ENCODE measurements at regions not wholly inside any gene's neighbourhood (a gene's known extent, or its start where the extent isn't known, plus 50 kb on each side); places are given as distances from the start of the nearest gene placed in this dataset.

GRCh38 chr14:38524636-38525509 lies 269.0 kb upstream of the CLEC14A start:
- FAIRE-seq (no peak), ATAC-seq (no peak), DNase-seq (ENCODE audit: extremely low read depth in 1 of 4, low spot score in 3 of 4) (no peak)
- H3K9me3 ChIP-seq (replicated peaks; ENCODE audit: control insufficient read depth, insufficient read depth, low read depth, low read length), result no peaks in the 10 kb centered on the region
- H3K4me3 ChIP-seq, result no peak overlapping the region
- no peaks in the 10 kb centered on the region for H4K20me1 ChIP-seq (replicated peaks; ENCODE audit: control insufficient read depth, insufficient read depth, low read length)
- H2AFZ ChIP-seq (ENCODE audit: low read depth, low read length), result no peak overlapping the region
- intact Hi-C loops (cut with micrococcal nuclease) (no loop called here), in situ Hi-C loops (cut with MboI) (no loop called here)
- no TSS peak for BruUV-seq (replicated peaks)
- no peak overlapping the region for H3K4me2 ChIP-seq (ENCODE audit: insufficient read depth, low read length)
- POLR2A ChIA-PET, result no interaction called here
- no peak overlapping the region for H3K9ac ChIP-seq (ENCODE audit: insufficient read depth in 1 of 2, low read depth in 2 of 2, low read length in 2 of 2)
- H3K36me3 ChIP-seq (ENCODE audit: control insufficient read depth, insufficient read depth, low read length), result no peaks in the 10 kb centered on the region
- WGBS (ENCODE audit: insufficient coverage, low coverage, missing lambda C conversion rate), result 0% methylated on average over 2 of the region's 2 CpGs
- no peaks in the 10 kb centered on the region for H3K4me1 ChIP-seq (replicated peaks in 1 of 2; ENCODE audit: control insufficient read depth in 2 of 2, insufficient read depth in 2 of 2, low read length in 2 of 2)
- no peaks in the 10 kb centered on the region for H3K9me1 ChIP-seq (ENCODE audit: control insufficient read depth, insufficient read depth, low read length)
- H3K79me2 ChIP-seq (ENCODE audit: control insufficient read depth, insufficient read depth, low read length), result no peaks in the 10 kb centered on the region
- CTCF ChIA-PET (ENCODE audit: low intra/inter-chr PET ratio), result no interaction called here
- peak; percentile 83 for TF ChIP-seq MAFG (tag; conservative IDR thresholded peaks at IDR 0.05)
- TF ChIP-seq MAFK (IDR thresholded peaks at IDR 0.05; ENCODE audit: low read length), result peak; percentile 95
- peak; percentile 87 for TF ChIP-seq ZNF316 (IDR thresholded peaks at IDR 0.05)
- TF ChIP-seq TRIM28 (IDR thresholded peaks at IDR 0.05), result no peak
- TF ChIP-seq C11orf30 (IDR thresholded peaks at IDR 0.05; ENCODE audit: low read depth), result peak; percentile 69
- TF ChIP-seq USF2 (CRISPR knock-in tag; IDR thresholded peaks at IDR 0.05), result no peak
- no peak for TF ChIP-seq NFATC3 (IDR thresholded peaks at IDR 0.05)
- no peak for TF ChIP-seq ZNF184 (CRISPR knock-in tag; IDR thresholded peaks at IDR 0.05)
- TF ChIP-seq MAFF (IDR thresholded peaks at IDR 0.05; ENCODE audit: low read length), result peak; percentile 93
- no peak for TF ChIP-seq TAL1 (IDR thresholded peaks at IDR 0.05)
- no peak overlapping the region for H3K27ac ChIP-seq (ENCODE audit: extremely low read depth, low read depth, low read length)
- H3K27me3 ChIP-seq (ENCODE audit: control insufficient read depth in 2 of 2, insufficient read depth in 2 of 2, low read length in 2 of 2), result no peaks in the 10 kb centered on the region
